Skeletal muscle tissue (tissue), 3 donors: ENCODE measurements at regions not wholly inside any gene's neighbourhood (a gene's known extent, or its start where the extent isn't known, plus 50 kb on each side); places are given as distances from the start of the nearest gene placed in this dataset.
"Not testable (repeated sequence)": the region's sequence is repeated elsewhere in the genome, so short reads cannot be mapped to it uniquely, and the experiment has no call there.

ENCODE experiments used
- H3K27ac ChIP-seq: one replicate; pipeline ENCODE4 v1.7.0; 2013; ENCODE audit warnings: mild to moderate bottlenecking, low read depth, low read length, inconsistent platforms
- H3K27me3 ChIP-seq, 3 donors: one replicate each; pipeline ENCODE4 v1.7.0; 2013; ENCODE audit warnings: low read length in 3 of 3; ENCODE audit not compliant: control insufficient read depth in 3 of 3, insufficient read depth in 3 of 3
- H3K36me3 ChIP-seq, 3 donors: one replicate each; pipeline ENCODE4 v1.7.0; 2013; ENCODE audit warnings: low read length in 3 of 3; ENCODE audit not compliant: control insufficient read depth in 3 of 3, insufficient read depth in 3 of 3
- H3K4me1 ChIP-seq, 3 donors: one replicate each; pipeline ENCODE4 v1.7.0; 2013; ENCODE audit warnings: low read length in 3 of 3, mild to moderate bottlenecking in 3 of 3; ENCODE audit not compliant: control insufficient read depth in 3 of 3, insufficient read depth in 3 of 3
- H3K4me3 ChIP-seq, 3 donors: one replicate each; pipeline ENCODE4 v1.7.0; 2013; ENCODE audit warnings: low read length in 3 of 3
- H3K9ac ChIP-seq, 3 donors: one replicate each; pipeline ENCODE4 v1.7.0; 2013; ENCODE audit warnings: low read length in 3 of 3, mild to moderate bottlenecking in 3 of 3, moderate library complexity in 2 of 3, low read depth in 1 of 3
- H3K9me3 ChIP-seq, 3 donors: one replicate each; pipeline ENCODE4 v1.7.0; 2013; ENCODE audit warnings: low read length in 3 of 3; ENCODE audit not compliant: control insufficient read depth in 3 of 3
- donor health status: Osteomylitis.

GRCh38 chr10:8312781-8313180 is 258.3 kb downstream of the GATA3 start:
- Histone ChIP-seq H3K36me3 (no peaks in the 10 kb centered on the region), H3K27me3 (no peaks in the 10 kb centered on the region), H3K9ac (no peak overlapping the region), H3K4me1 (no peaks in the 10 kb centered on the region), H3K4me3 (no peak overlapping the region), H3K27ac (no peak overlapping the region), H3K9me3 (no peaks in the 10 kb centered on the region)

- Histone ChIP-seq H3K27ac (no peak overlapping the region), H3K4me3 (no peak overlapping the region), H3K27me3 (no peaks in the 10 kb centered on the region), H3K9ac (no peak overlapping the region), H3K9me3 (no peaks in the 10 kb centered on the region), H3K36me3 (no peaks in the 10 kb centered on the region), H3K4me1 (no peaks in the 10 kb centered on the region)
Measured at GRCh38 chr10:8314486-8314885, 260.0 kb downstream of the GATA3 start.

- no peaks in the 10 kb centered on the region for H3K4me1 ChIP-seq
- H3K27ac ChIP-seq, result no peak overlapping the region
- H3K27me3 ChIP-seq, result no peaks in the 10 kb centered on the region
- H3K36me3 ChIP-seq, result no peaks in the 10 kb centered on the region
- no peaks in the 10 kb centered on the region for H3K9me3 ChIP-seq
- no peak overlapping the region for H3K4me3 ChIP-seq
- no peak overlapping the region for H3K9ac ChIP-seq
Measured at GRCh38 chr10:8315619-8316021, 261.1 kb downstream of the GATA3 start.

- no peak overlapping the region for H3K27ac ChIP-seq
- H3K4me3 ChIP-seq, result no peak overlapping the region
- no peaks in the 10 kb centered on the region for H3K9me3 ChIP-seq
Measured at GRCh38 chr10:8316284-8316683, 261.8 kb downstream of the GATA3 start.

GRCh38 chr10:8318429-8318828 is 263.9 kb downstream of the GATA3 start:
- not testable (repeated sequence) for H3K9ac ChIP-seq, H3K27ac ChIP-seq, H3K9me3 ChIP-seq, H3K36me3 ChIP-seq, H3K27me3 ChIP-seq, H3K4me1 ChIP-seq, H3K4me3 ChIP-seq

More at GRCh38 chr10:8316284-8316683, 261.8 kb downstream of the GATA3 start:
- H3K36me3 ChIP-seq, result no peaks in the 10 kb centered on the region
- H3K9ac ChIP-seq, result no peak overlapping the region
- H3K27me3 ChIP-seq, result no peaks in the 10 kb centered on the region
- H3K4me1 ChIP-seq, result no peaks in the 10 kb centered on the region

GRCh38 chr10:8318956-8319355 is 264.5 kb downstream of the GATA3 start:
- H3K4me3 ChIP-seq, result no peak overlapping the region
- H3K36me3 ChIP-seq, result no peaks in the 10 kb centered on the region
- no peak overlapping the region for H3K9ac ChIP-seq
- no peak overlapping the region for H3K27ac ChIP-seq
- H3K4me1 ChIP-seq, result no peaks in the 10 kb centered on the region
- no peaks in the 10 kb centered on the region for H3K9me3 ChIP-seq
- H3K27me3 ChIP-seq, result no peaks in the 10 kb centered on the region

- no peaks in the 10 kb centered on the region for H3K9me3 ChIP-seq
- no peak overlapping the region for H3K4me3 ChIP-seq
- no peaks in the 10 kb centered on the region for H3K27me3 ChIP-seq
- H3K36me3 ChIP-seq, result no peaks in the 10 kb centered on the region
- no peak overlapping the region for H3K27ac ChIP-seq
- no peaks in the 10 kb centered on the region for H3K4me1 ChIP-seq
- no peak overlapping the region for H3K9ac ChIP-seq
Measured at GRCh38 chr10:8319704-8320103, 265.2 kb downstream of the GATA3 start.

- Histone ChIP-seq H3K27me3 (peaks cover 0 to 3% (median 2%) of the 10 kb centered on the region in 3 donors), H3K27ac (no peak overlapping the region), H3K4me1 (no peaks in the 10 kb centered on the region), H3K9ac (no peak overlapping the region), H3K36me3 (no peaks in the 10 kb centered on the region), H3K4me3 (no peak overlapping the region), H3K9me3 (no peaks in the 10 kb centered on the region)
Measured at GRCh38 chr10:8321990-8322389, 267.5 kb downstream of the GATA3 start.

GRCh38 chr10:8323428-8324054 is 269.1 kb downstream of the GATA3 start:
- H3K27me3 ChIP-seq, result peaks cover 0 to 3% (median 2%) of the 10 kb centered on the region in 3 donors
- no peaks in the 10 kb centered on the region for H3K36me3 ChIP-seq
- no peaks in the 10 kb centered on the region for H3K4me1 ChIP-seq
- no peak overlapping the region for H3K4me3 ChIP-seq
- no peak overlapping the region for H3K27ac ChIP-seq
- no peaks in the 10 kb centered on the region for H3K9me3 ChIP-seq
- H3K9ac ChIP-seq, result no peak overlapping the region

GRCh38 chr10:8325024-8325980 is 270.8 kb downstream of the GATA3 start:
- Histone ChIP-seq H3K4me1 (no peaks in the 10 kb centered on the region), H3K36me3 (no peaks in the 10 kb centered on the region), H3K27me3 (peaks cover 0 to 3% (median 2%) of the 10 kb centered on the region in 3 donors), H3K9me3 (no peaks in the 10 kb centered on the region), H3K4me3 (no peak overlapping the region), H3K27ac (no peak overlapping the region), H3K9ac (no peak overlapping the region)
